GM12873 (cell line): ENCODE measurements at regions not wholly inside any gene's neighbourhood (a gene's known extent, or its start where the extent isn't known, plus 50 kb on each side); places are given as distances from the start of the nearest gene placed in this dataset.

Experiments
- CTCF ChIP-seq: IDR thresholded peaks from 2 replicates; pipeline ENCODE4 v1.5.1; 2012; ENCODE audit warnings: low read depth, mild to moderate bottlenecking, moderate library complexity, low read length, control low read depth; ENCODE audit not compliant: insufficient read depth; ENCODE audit errors: missing control alignments

DNA sequence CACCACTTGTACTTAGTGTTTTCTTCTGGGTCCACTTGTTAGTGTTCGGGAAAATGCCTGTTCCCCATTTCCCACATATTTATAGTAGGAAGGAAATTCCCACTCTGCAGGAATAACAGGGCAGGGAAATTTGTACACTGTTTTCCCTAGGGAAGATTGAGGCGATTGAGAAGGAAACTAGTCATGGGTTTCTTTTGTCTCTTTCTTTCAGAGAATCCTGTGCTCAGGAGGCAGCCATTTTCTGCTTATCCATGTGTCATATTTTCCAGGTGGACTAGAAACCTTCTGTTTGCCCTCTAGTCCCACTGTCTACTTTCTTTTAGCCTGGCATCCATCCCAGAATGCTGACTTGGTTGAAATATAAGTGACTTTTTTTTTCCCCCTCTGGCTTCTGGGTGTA is 299.1 kb upstream of the ANKRD50 start:
- TF ChIP-seq CTCF = no peak

DNA sequence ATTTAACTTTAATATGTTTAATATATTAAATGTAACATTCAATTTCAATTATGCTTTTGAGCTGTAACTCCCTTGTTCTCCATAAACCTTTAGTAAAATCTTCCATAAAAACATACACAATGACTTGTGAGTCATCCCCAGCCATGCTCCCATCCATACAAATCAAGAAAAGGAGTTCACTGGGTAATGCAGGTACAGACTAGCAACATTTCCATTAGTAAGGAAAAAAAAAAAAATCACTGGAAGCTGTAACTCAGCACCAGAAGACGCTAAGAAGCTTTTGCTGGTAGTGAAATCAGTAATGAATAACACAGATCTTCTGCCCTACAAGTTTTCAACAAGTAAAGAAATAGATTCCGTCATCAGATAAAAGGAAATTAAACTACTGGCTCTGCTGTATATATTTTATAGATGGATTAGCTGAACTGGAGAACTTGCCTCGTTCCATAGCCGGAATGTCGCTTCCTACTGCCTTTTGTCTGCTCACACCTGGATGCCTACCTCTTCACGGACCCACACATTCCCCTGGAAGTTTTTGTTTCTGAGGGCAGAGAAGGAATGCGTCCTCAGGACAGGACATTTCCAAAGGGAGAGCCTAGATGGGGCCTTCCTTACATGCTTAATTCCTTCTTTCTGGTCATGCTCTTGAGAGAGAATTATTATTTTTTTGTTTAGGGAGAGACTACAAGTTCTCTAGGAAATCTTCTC is 298.4 kb upstream of the ANKRD50 start:
- TF ChIP-seq CTCF = no peak

DNA sequence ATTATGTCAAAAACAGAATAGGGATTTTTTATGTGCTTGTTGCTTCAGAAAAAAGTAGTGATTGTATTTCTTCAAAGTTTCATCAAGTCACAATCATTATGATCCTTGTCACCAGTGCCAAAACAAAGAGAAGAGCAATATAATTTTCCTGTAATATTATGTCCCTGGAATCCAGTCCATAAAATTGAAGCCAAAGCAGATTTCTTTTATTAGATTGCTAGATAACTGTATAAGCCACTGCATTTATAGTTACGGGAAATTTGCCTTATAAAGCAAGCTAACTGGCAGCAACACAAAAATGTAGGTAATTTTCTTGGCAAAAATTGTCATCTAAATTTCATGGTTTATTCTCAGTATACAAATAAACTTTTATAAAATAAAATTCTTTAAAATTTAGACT is 296.1 kb upstream of the ANKRD50 start:
- TF ChIP-seq CTCF = no peak

- TF ChIP-seq CTCF = no peak
These were observed 292.1 kb upstream of the ANKRD50 start for GRCh38 chr4:125004676-125005075.

DNA sequence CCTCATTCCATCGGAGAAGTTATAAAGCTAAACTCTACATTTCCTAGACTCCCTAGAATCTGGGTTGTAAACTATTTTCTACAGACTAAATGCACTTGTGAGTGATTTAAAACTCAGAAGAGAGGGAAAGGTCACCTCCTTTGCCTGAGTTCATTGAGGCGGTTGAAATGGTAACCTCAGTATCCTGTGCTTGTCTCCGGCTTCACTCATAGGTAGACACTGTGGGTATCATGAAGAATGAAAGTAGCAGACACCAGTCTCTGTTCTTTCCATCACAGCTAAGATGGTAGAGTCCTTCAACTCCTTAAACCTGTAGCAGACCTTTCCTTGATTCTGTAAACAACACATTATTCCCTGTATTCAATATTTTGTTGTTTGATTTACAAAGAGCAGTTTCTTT is 291.3 kb upstream of the ANKRD50 start:
- TF ChIP-seq CTCF = no peak

DNA sequence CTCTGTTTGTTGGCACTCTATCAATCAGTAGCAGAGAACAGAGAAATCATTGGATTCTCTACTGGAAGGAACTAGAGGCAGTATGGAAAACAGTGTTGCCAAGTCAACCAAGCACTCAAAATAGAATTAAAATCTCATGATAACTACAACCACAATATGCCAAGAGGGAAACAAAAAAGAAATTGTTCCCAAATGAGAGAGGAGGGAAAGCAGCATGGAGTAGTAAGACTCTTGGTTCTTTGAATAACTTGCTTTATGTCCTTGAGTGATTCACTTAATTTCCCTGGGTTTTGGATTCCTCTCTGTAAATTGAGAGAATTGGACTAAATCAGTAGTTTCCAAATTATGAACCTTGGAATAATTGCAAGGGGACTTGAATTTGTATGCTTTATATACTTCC is 285.5 kb upstream of the ANKRD50 start:
- TF ChIP-seq CTCF = no peak

GRCh38 chr4:124997124-124997523 is 284.6 kb upstream of the ANKRD50 start:
- TF ChIP-seq CTCF = no peak
